Thoracic aorta (tissue), 2 donors: ENCODE measurements at regions not wholly inside any gene's neighbourhood (a gene's known extent, or its start where the extent isn't known, plus 50 kb on each side); places are given as distances from the start of the nearest gene placed in this dataset.

Source experiments
- ATAC-seq: fragments of 150-250 bp; one replicate; pipeline ENCODE4 v1.8.0; 2017; ENCODE audit warnings: low read depth; ENCODE audit not compliant: insufficient number of reproducible peaks, low FRiP score
- DNase-seq: peaks from one replicate; pipeline ENCODE4 v3.0.0-alpha.2; 2020; ENCODE audit warnings: low spot score
- H3K27ac ChIP-seq, 2 donors: fragments of 200-600 bp; sonication (generic); 1 replicate in 1 of 2; 2 replicates in 1 of 2; pipeline ENCODE4 v1.5.1; 2016; ENCODE audit warnings: mild to moderate bottlenecking in 2 of 2, moderate library complexity in 2 of 2
- H3K27me3 ChIP-seq: fragments of 200-600 bp; sonication (generic); replicated peaks from 2 replicates; pipeline ENCODE4 v1.6.0; 2016; ENCODE audit warnings: mild to moderate bottlenecking; ENCODE audit not compliant: insufficient read depth
- H3K36me3 ChIP-seq: fragments of 200-600 bp; sonication (generic); one replicate; pipeline ENCODE4 v1.5.1; 2016
- H3K4me1 ChIP-seq, 2 donors: fragments of 200-600 bp; sonication (generic); 1 replicate in 1 of 2; 2 replicates in 1 of 2; pipeline versions ENCODE4 v1.5.1 to v1.6.0; 2016; ENCODE audit warnings: low read depth in 2 of 2, mild to moderate bottlenecking in 1 of 2; ENCODE audit not compliant: control insufficient read depth in 1 of 2
- H3K4me3 ChIP-seq: fragments of 200-600 bp; sonication (generic); 2 replicates; pipeline ENCODE4 v1.5.1; 2016; ENCODE audit warnings: mild to moderate bottlenecking
- H3K9me3 ChIP-seq: fragments of 200-600 bp; sonication (generic); 2 replicates; pipeline ENCODE4 v1.5.1; 2016
- CTCF ChIP-seq: fragments of 200-600 bp; sonication (generic); IDR thresholded peaks from one replicate; pipeline ENCODE4 v1.5.1; 2019; ENCODE audit warnings: antibody characterized with exemption

DNA sequence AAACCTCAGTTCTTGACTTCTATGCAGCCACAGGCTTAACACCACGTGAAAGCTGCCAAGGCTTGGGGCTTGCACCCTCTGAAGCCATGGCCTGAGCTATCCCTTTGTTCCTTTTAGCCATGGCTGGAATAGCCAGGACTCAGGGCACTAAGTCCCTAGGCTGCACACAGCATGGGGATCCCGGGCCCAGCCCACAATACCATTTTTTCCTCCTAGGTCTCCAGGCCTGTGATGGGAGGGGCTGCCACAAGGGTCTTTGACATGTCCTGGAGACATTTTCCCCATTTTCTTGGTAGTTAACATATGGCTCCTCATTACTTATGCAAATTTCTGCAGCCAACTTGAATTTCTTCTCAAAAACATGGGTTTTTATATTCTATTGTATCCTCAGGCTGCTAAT, 619.1 kb downstream of the NYAP2 start:
- Histone ChIP-seq H3K36me3 (no peaks in the 10 kb centered on the region), H3K4me1 (no peaks in the 10 kb centered on the region), H3K27me3 (no peaks in the 10 kb centered on the region), H3K4me3 (no peak overlapping the region), H3K27ac (no peak overlapping the region), H3K9me3 (no peaks in the 10 kb centered on the region)
- no peak for TF ChIP-seq CTCF
- ATAC-seq (no peak), DNase-seq (no peak)

GRCh38 chr2:226017537-226017936, 618.0 kb downstream of the NYAP2 start:
- TF ChIP-seq CTCF = no peak
- no peaks in the 10 kb centered on the region for H3K36me3 ChIP-seq
- H3K4me3 ChIP-seq = no peak overlapping the region
- H3K27ac ChIP-seq = no peak overlapping the region
- no peaks in the 10 kb centered on the region for H3K4me1 ChIP-seq
- ATAC-seq (no peak), DNase-seq (no peak)
- H3K27me3 ChIP-seq = no peaks in the 10 kb centered on the region
- H3K9me3 ChIP-seq = no peaks in the 10 kb centered on the region

DNA sequence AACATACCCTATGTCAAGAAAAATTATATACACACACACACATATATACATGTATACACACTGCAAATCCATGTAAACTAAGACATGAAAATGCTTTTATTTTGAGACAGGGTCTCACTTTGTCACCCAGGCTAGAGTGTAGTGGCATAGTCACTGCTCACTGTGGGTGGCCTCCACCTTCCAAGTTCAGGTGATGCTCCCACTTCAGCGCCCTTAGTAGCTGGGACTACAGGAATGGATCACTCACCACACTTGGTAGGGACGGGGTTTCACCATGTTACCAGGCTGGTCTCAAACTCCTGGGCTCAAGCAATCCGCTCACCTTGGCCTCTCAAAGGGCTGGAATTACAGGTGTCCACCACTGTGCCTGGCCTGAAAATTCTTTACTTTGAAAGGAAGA, 617.6 kb downstream of the NYAP2 start:
- DNase-seq = no peak
- H3K4me3 ChIP-seq = no peak overlapping the region
- no peak overlapping the region for H3K27ac ChIP-seq
- H3K4me1 ChIP-seq = no peaks in the 10 kb centered on the region
- no peak for ATAC-seq
- no peaks in the 10 kb centered on the region for H3K9me3 ChIP-seq
- no peaks in the 10 kb centered on the region for H3K27me3 ChIP-seq
- no peaks in the 10 kb centered on the region for H3K36me3 ChIP-seq
- TF ChIP-seq CTCF = no peak

GRCh38 chr2:226011716-226012450, 612.4 kb downstream of the NYAP2 start:
- no peak for ATAC-seq
- no peaks in the 10 kb centered on the region for H3K9me3 ChIP-seq
- H3K27me3 ChIP-seq = no peaks in the 10 kb centered on the region
- no peaks in the 10 kb centered on the region for H3K36me3 ChIP-seq
- no peak for DNase-seq
- no peak overlapping the region for H3K4me3 ChIP-seq
- no peak for TF ChIP-seq CTCF
- H3K27ac ChIP-seq = no peak overlapping the region
- H3K4me1 ChIP-seq = no peaks in the 10 kb centered on the region

DNA sequence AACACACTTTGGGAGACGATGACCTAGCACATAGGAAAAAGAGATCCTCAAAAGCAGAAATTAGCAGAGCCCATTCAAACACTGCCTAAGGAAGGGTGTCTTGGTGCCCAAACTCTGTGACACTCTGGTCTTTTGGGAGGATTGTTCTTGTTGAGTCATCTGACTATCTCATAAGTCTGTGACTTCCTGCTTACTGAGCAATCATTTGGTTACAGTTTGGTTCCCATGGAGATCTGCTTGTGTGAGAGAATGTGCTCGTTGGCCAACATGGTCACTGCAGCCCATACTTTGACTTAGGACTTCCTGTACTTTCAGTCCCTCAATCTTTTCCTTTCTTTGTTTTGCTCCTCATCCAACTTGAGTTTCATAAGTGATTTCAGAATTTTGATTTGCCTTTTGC, 602.9 kb downstream of the NYAP2 start:
- H3K36me3 ChIP-seq = no peaks in the 10 kb centered on the region
- DNase-seq (peak; percentile 29), ATAC-seq (no peak)
- H3K27ac ChIP-seq = peak overlapping the region in 1 of 2 donors; percentile 41
- H3K9me3 ChIP-seq = no peaks in the 10 kb centered on the region
- H3K27me3 ChIP-seq = no peaks in the 10 kb centered on the region
- peaks cover 5 to 12% of the 10 kb centered on the region in 2 donors for H3K4me1 ChIP-seq
- no peak for TF ChIP-seq CTCF
- no peak overlapping the region for H3K4me3 ChIP-seq
